H9 (cell line): ENCODE measurements at regions not wholly inside any gene's neighbourhood (a gene's known extent, or its start where the extent isn't known, plus 50 kb on each side); places are given as distances from the start of the nearest gene placed in this dataset.

Source experiments
- DNase-seq: peaks from one replicate; pipeline ENCODE4 v3.0.0-alpha.2; 2017
- H2AFZ ChIP-seq: one replicate; pipeline ENCODE4 v1.6.1; 2013; ENCODE audit warnings: mild to moderate bottlenecking, low read length, control low read depth, moderate library complexity
- H2AK5ac ChIP-seq: 2 replicates; pipeline ENCODE4 v1.6.1; 2013; ENCODE audit warnings: low read length, control low read depth, mixed read lengths; ENCODE audit not compliant: insufficient read length
- H2BK120ac ChIP-seq: one replicate; pipeline ENCODE4 v1.6.1; 2013; ENCODE audit warnings: low read depth, mild to moderate bottlenecking, low read length, control low read depth, inconsistent platforms; ENCODE audit not compliant: poor library complexity, severe bottlenecking
- H2BK12ac ChIP-seq: 2 replicates; pipeline ENCODE4 v1.6.1; 2013; ENCODE audit warnings: low read length, control low read depth, mixed read lengths, low read depth; ENCODE audit not compliant: insufficient read length
- H2BK15ac ChIP-seq: 2 replicates; pipeline ENCODE4 v1.6.1; 2013; ENCODE audit warnings: low read depth, low read length, control low read depth
- H2BK20ac ChIP-seq: one replicate; pipeline ENCODE4 v1.6.1; 2013; ENCODE audit warnings: low read depth, mild to moderate bottlenecking, low read length, control low read depth, inconsistent platforms; ENCODE audit not compliant: poor library complexity, severe bottlenecking
- H2BK5ac ChIP-seq: 2 replicates; pipeline ENCODE4 v1.6.1; 2013; ENCODE audit warnings: low read length, control low read depth, mixed read lengths; ENCODE audit not compliant: insufficient read length
- H3K14ac ChIP-seq: 2 replicates; pipeline ENCODE4 v1.6.1; 2013; ENCODE audit warnings: low read length, control low read depth; ENCODE audit not compliant: insufficient read depth
- H3K18ac ChIP-seq: 2 replicates; pipeline ENCODE4 v1.6.1; 2013; ENCODE audit warnings: low read depth, mild to moderate bottlenecking, mixed read lengths, low read length, control low read depth; ENCODE audit not compliant: insufficient read length
- H3K23ac ChIP-seq: 2 replicates; pipeline ENCODE4 v1.6.1; 2013; ENCODE audit warnings: low read length, control low read depth, mixed read lengths, low read depth; ENCODE audit not compliant: insufficient read length
- H3K23me2 ChIP-seq: 2 replicates; pipeline ENCODE4 v1.6.1; 2013; ENCODE audit warnings: low read depth, mild to moderate bottlenecking, mixed read lengths, low read length, control low read depth; ENCODE audit not compliant: insufficient read length, poor library complexity, severe bottlenecking
- H3K27ac ChIP-seq: 2 replicates; pipeline ENCODE4 v1.5.1; 2013; ENCODE audit warnings: low read length, control low read depth, mixed read lengths, low read depth; ENCODE audit not compliant: insufficient read length
- H3K27me3 ChIP-seq: 2 replicates; pipeline ENCODE4 v1.6.1; 2013; ENCODE audit warnings: low read length, control low read depth, inconsistent platforms; ENCODE audit not compliant: insufficient read depth
- H3K4ac ChIP-seq: 2 replicates; pipeline ENCODE4 v1.6.1; 2013; ENCODE audit warnings: low read depth, mild to moderate bottlenecking, control low read depth, inconsistent platforms, low read length, moderate library complexity
- H3K4me1 ChIP-seq: 2 replicates; pipeline ENCODE4 v1.6.1; 2013; ENCODE audit warnings: low read length, control low read depth, inconsistent platforms; ENCODE audit not compliant: insufficient read depth
- H3K4me2 ChIP-seq: 2 replicates; pipeline ENCODE4 v1.6.1; 2013; ENCODE audit warnings: low read length, control low read depth, mixed read lengths; ENCODE audit not compliant: insufficient read length, insufficient read depth
- H3K56ac ChIP-seq: 2 replicates; pipeline ENCODE4 v1.6.1; 2013; ENCODE audit warnings: low read depth, mild to moderate bottlenecking, mixed read lengths, low read length, control low read depth; ENCODE audit not compliant: insufficient read length
- H3K79me1 ChIP-seq: 2 replicates; pipeline ENCODE4 v1.6.1; 2013; ENCODE audit warnings: low read depth, mild to moderate bottlenecking, moderate library complexity, low read length, control low read depth, inconsistent platforms; ENCODE audit not compliant: insufficient read depth, poor library complexity, severe bottlenecking
- H3K79me2 ChIP-seq: 2 replicates; pipeline ENCODE4 v1.6.1; 2013; ENCODE audit warnings: low read length, control low read depth, inconsistent platforms; ENCODE audit not compliant: insufficient read depth
- H3K9ac ChIP-seq: 2 replicates; pipeline ENCODE4 v1.6.1; 2013; ENCODE audit warnings: low read length, control low read depth, mixed read lengths; ENCODE audit not compliant: insufficient read length; ENCODE audit errors: extremely low read depth
- H3K9me3 ChIP-seq: one replicate; pipeline ENCODE4 v1.6.1; 2013; ENCODE audit warnings: low read depth, low read length, inconsistent platforms; ENCODE audit not compliant: control insufficient read depth
- H3T11ph ChIP-seq: one replicate; pipeline ENCODE4 v1.6.1; 2013; ENCODE audit warnings: mild to moderate bottlenecking, low read length, control low read depth, inconsistent platforms
- H4K20me1 ChIP-seq: one replicate; pipeline ENCODE4 v1.6.1; 2013; ENCODE audit not compliant: control insufficient read depth, insufficient read length, insufficient read depth
- H4K5ac ChIP-seq: 2 replicates; pipeline ENCODE4 v1.6.1; 2013; ENCODE audit warnings: low read depth, mild to moderate bottlenecking, mixed read lengths, low read length, control low read depth; ENCODE audit not compliant: insufficient read length
- H4K8ac ChIP-seq: replicated peaks from 2 replicates; pipeline ENCODE4 v1.6.1; 2013; ENCODE audit warnings: low read length, control low read depth, mixed read lengths, low read depth; ENCODE audit not compliant: insufficient read length
- H4K91ac ChIP-seq: 2 replicates; pipeline ENCODE4 v1.6.1; 2013; ENCODE audit warnings: low read depth, mild to moderate bottlenecking, moderate library complexity, mixed read lengths, low read length, control low read depth; ENCODE audit not compliant: insufficient read length
- H3K27ac Mint-ChIP-seq, 3 experiments: 2 replicates in 2 of 3; 3 replicates in 1 of 3; pipeline ENCODE4 v1.8.0; 2020 to 2021; ENCODE audit warnings: mixed read lengths in 3 of 3, mild to moderate bottlenecking in 1 of 3, moderate library complexity in 1 of 3
- H3K27me3 Mint-ChIP-seq: 2 replicates; pipeline ENCODE4 v1.8.0; 2021; ENCODE audit warnings: low read depth, mild to moderate bottlenecking, moderate library complexity, mixed read lengths
- H3K36me3 Mint-ChIP-seq, 3 experiments: 2 replicates in 2 of 3; 3 replicates in 1 of 3; pipeline ENCODE4 v1.8.0; 2020 to 2021; ENCODE audit warnings: low read depth in 3 of 3, mixed read lengths in 3 of 3; ENCODE audit not compliant: insufficient read depth in 1 of 3
- H3K4me1 Mint-ChIP-seq, 2 experiments: 2 replicates each; pipeline ENCODE4 v1.8.0; 2020; ENCODE audit warnings: mixed read lengths in 2 of 2
- H3K4me3 Mint-ChIP-seq, 2 experiments: 2 replicates in 1 of 2; 3 replicates in 1 of 2; pipeline ENCODE4 v1.8.0; 2020 to 2021; ENCODE audit warnings: mild to moderate bottlenecking in 2 of 2, mixed read lengths in 2 of 2, moderate library complexity in 1 of 2
- H3K9me3 Mint-ChIP-seq, 2 experiments: 2 replicates in 1 of 2; 3 replicates in 1 of 2; pipeline ENCODE4 v1.8.0; 2020; ENCODE audit warnings: mild to moderate bottlenecking in 2 of 2, mixed read lengths in 2 of 2, moderate library complexity in 1 of 2
- WGBS: extraction: QIAGEN DNeasy Blood & Tissue Kit; methylation state at CpG from one replicate; pipeline ENCODE4 v1.1.7; 2013; ENCODE audit warnings: missing lambda C conversion rate, low lambda C conversion rate, mixed read lengths; ENCODE audit not compliant: insufficient read length; ENCODE audit errors: extremely low coverage; 5-methylcytosine and 5-hydroxymethylcytosine counted together
- TF ChIP-seq, protein P1 (sequence below): fragments of 200-600 bp; sonication (generic); conservative IDR thresholded peaks from 3 replicates; pipeline ENCODE4 v1.8.0; 2021; ENCODE audit warnings: antibody characterized with exemption, mild to moderate bottlenecking

DNA sequence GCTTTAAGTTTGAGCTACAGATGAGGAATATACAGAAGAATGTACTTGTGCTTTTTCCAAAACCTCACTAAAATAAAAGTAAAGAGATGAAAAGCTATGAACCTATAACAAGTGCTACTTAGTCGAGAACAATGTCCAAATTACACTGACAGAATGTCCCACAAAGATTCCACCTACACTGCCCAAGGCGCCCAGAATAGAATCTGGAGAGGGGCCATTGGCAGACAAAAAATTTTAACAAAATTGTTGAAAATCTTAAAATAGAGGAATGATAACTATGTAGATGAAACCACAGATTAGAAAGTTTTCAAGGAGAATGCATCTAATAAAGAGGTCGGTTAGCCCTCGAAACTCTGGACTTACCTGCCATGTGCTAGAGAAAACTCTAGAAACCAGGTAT, 235.3 kb downstream of the CETN3 start:
- no peak overlapping the region for H3T11ph ChIP-seq
- H2BK20ac ChIP-seq: no peak overlapping the region
- no peaks in the 10 kb centered on the region for H3K27me3 ChIP-seq
- no peak overlapping the region for H2AK5ac ChIP-seq
- WGBS: no CpG with 5 or more reads among the region's 4 CpGs
- H4K91ac ChIP-seq: no peak overlapping the region
- no peaks in the 10 kb centered on the region for H3K4me1 ChIP-seq
- no peak overlapping the region for H2AFZ ChIP-seq
- H2BK5ac ChIP-seq: no peak overlapping the region
- no peak overlapping the region for H4K5ac ChIP-seq
- no peak overlapping the region for H3K56ac ChIP-seq
- H2BK12ac ChIP-seq: no peak overlapping the region
- H2BK15ac ChIP-seq: no peak overlapping the region
- H3K14ac ChIP-seq: no peak overlapping the region
- H3K79me1 ChIP-seq: no peaks in the 10 kb centered on the region
- no peak for DNase-seq
- H3K27ac ChIP-seq: no peak overlapping the region
- no peaks in the 10 kb centered on the region for H3K79me2 ChIP-seq
- H3K27ac Mint-ChIP-seq: no peak overlapping the region
- TF ChIP-seq, protein P1, sequence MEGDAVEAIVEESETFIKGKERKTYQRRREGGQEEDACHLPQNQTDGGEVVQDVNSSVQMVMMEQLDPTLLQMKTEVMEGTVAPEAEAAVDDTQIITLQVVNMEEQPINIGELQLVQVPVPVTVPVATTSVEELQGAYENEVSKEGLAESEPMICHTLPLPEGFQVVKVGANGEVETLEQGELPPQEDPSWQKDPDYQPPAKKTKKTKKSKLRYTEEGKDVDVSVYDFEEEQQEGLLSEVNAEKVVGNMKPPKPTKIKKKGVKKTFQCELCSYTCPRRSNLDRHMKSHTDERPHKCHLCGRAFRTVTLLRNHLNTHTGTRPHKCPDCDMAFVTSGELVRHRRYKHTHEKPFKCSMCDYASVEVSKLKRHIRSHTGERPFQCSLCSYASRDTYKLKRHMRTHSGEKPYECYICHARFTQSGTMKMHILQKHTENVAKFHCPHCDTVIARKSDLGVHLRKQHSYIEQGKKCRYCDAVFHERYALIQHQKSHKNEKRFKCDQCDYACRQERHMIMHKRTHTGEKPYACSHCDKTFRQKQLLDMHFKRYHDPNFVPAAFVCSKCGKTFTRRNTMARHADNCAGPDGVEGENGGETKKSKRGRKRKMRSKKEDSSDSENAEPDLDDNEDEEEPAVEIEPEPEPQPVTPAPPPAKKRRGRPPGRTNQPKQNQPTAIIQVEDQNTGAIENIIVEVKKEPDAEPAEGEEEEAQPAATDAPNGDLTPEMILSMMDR: no peak
- H3K23ac ChIP-seq: no peak overlapping the region
- no peaks in the 10 kb centered on the region for H3K4me1 Mint-ChIP-seq
- no peak overlapping the region for H3K18ac ChIP-seq
- H3K23me2 ChIP-seq: no peaks in the 10 kb centered on the region
- no peaks in the 10 kb centered on the region for H3K9me3 ChIP-seq
- peaks cover 10 to 15% of the 10 kb centered on the region in 2 experiments for H3K9me3 Mint-ChIP-seq
- H4K8ac ChIP-seq: no peak overlapping the region
- no peak overlapping the region for H3K4me3 Mint-ChIP-seq
- peaks cover 2 to 18% (median 11%) of the 10 kb centered on the region in 3 experiments; a peak in 6 of 7 replicates for H3K36me3 Mint-ChIP-seq
- H4K20me1 ChIP-seq: no peaks in the 10 kb centered on the region
- H2BK120ac ChIP-seq: no peak overlapping the region
- H3K9ac ChIP-seq: no peak overlapping the region
- no peak overlapping the region for H3K4me2 ChIP-seq
- H3K27me3 Mint-ChIP-seq: no peaks in the 10 kb centered on the region
- H3K4ac ChIP-seq: no peak overlapping the region
